ENCODE measurements at regions not wholly inside any gene's neighbourhood (a gene's known extent, or its start where the extent isn't known, plus 50 kb on each side); places are given as distances from the start of the nearest gene placed in this dataset.

- TF ChIP-seq CTCF (IDR thresholded peaks at IDR 0.05; ENCODE audit: poor library complexity), result no peak
- TF ChIP-seq EZH2 (IDR thresholded peaks at IDR 0.05; ENCODE audit: borderline replicate concordance), result no peak
- TF ChIP-seq EZH2phosphoT487 (IDR thresholded peaks at IDR 0.05; ENCODE audit: low read depth, severe bottlenecking, unreplicated experiment), result no peak
Measured at GRCh38 chr13:77430377-77430951, 103.6 kb upstream of the MYCBP2 start.

All from hepatocyte (in vitro differentiated cells).